HG03521 (cell line): ENCODE measurements at regions not wholly inside any gene's neighbourhood (a gene's known extent, or its start where the extent isn't known, plus 50 kb on each side); places are given as distances from the start of the nearest gene placed in this dataset.
A peak's percentile ranks its signal among the peaks of the same experiment; 100 is the strongest.
"Not testable (repeated sequence)": the region's sequence is repeated elsewhere in the genome, so short reads cannot be mapped to it uniquely, and the experiment has no call there.

Source experiments
- ATAC-seq: cut with Tn5 transposase; IDR thresholded peaks from one replicate; pipeline ENCODE4 v1.9.1; 2021; ENCODE audit warnings: mild to moderate bottlenecking, moderate library complexity; ENCODE audit not compliant: unreplicated experiment

GRCh38 chr3:104043001-104043543 lies 1323.6 kb upstream of the ALCAM start:
- ATAC-seq: not testable (repeated sequence)

- ATAC-seq: no peak
Measured at GRCh38 chr3:104044002-104044401, 1322.7 kb upstream of the ALCAM start.

GRCh38 chr3:104066658-104067057 lies 1300.1 kb upstream of the ALCAM start:
- no peak for ATAC-seq

GRCh38 chr3:104069114-104069513 lies 1297.6 kb upstream of the ALCAM start:
- ATAC-seq: no peak

GRCh38 chr3:104070906-104071305 lies 1295.8 kb upstream of the ALCAM start:
- no peak for ATAC-seq

- no peak for ATAC-seq
Measured at GRCh38 chr3:104080088-104080626, 1286.6 kb upstream of the ALCAM start.

- no peak for ATAC-seq
Measured at GRCh38 chr3:104088738-104089137, 1278.0 kb upstream of the ALCAM start.

- not testable (repeated sequence) for ATAC-seq
Measured at GRCh38 chr3:104089987-104090386, 1276.7 kb upstream of the ALCAM start.

GRCh38 chr3:104101736-104102135 lies 1265.0 kb upstream of the ALCAM start:
- no peak for ATAC-seq

GRCh38 chr3:104102386-104102785 lies 1264.3 kb upstream of the ALCAM start:
- ATAC-seq: peak; percentile 91

GRCh38 chr3:104106276-104106675 lies 1260.4 kb upstream of the ALCAM start:
- ATAC-seq: no peak

GRCh38 chr3:104108522-104108921 lies 1258.2 kb upstream of the ALCAM start:
- no peak for ATAC-seq

GRCh38 chr3:104126463-104126862 lies 1240.2 kb upstream of the ALCAM start:
- ATAC-seq: no peak

GRCh38 chr3:104126864-104127553 lies 1239.7 kb upstream of the ALCAM start:
- ATAC-seq: no peak

- no peak for ATAC-seq
Measured at GRCh38 chr3:104127830-104128229, 1238.9 kb upstream of the ALCAM start.

- ATAC-seq: no peak
Measured at GRCh38 chr3:104132566-104133403, 1233.9 kb upstream of the ALCAM start.

- ATAC-seq: no peak
Measured at GRCh38 chr3:104133630-104134029, 1233.1 kb upstream of the ALCAM start.

GRCh38 chr3:104137116-104137515 lies 1229.6 kb upstream of the ALCAM start:
- ATAC-seq: no peak

GRCh38 chr3:104145164-104145563 lies 1221.5 kb upstream of the ALCAM start:
- no peak for ATAC-seq

GRCh38 chr3:104149154-104149553 lies 1217.6 kb upstream of the ALCAM start:
- no peak for ATAC-seq

GRCh38 chr3:104150724-104151123 lies 1216.0 kb upstream of the ALCAM start:
- ATAC-seq: no peak

- ATAC-seq: no peak
Measured at GRCh38 chr3:104154896-104155295, 1211.8 kb upstream of the ALCAM start.
